ENCODE measurements at regions not wholly inside any gene's neighbourhood (a gene's known extent, or its start where the extent isn't known, plus 50 kb on each side); places are given as distances from the start of the nearest gene placed in this dataset.

- H3K4me3 ChIP-seq (ENCODE audit: low read depth, low read length): no peak overlapping the region
- WGBS (ENCODE audit: insufficient coverage): 4% methylated on average over 13 of the region's 17 CpGs
- H3K27me3 ChIP-seq (ENCODE audit: control insufficient read depth, insufficient read depth, low read length): no peaks in the 10 kb centered on the region
- H3K36me3 ChIP-seq (ENCODE audit: control insufficient read depth, insufficient read depth, low read length): no peaks in the 10 kb centered on the region
- H3K4me1 ChIP-seq (ENCODE audit: control insufficient read depth, insufficient read depth, low read length): peaks cover 7% of the 10 kb centered on the region
- no peak overlapping the region for H3K27ac ChIP-seq (ENCODE audit: low read depth, low read length)
- peak in 2 of 6 donors; percentile 51 to 74 for DNase-seq (ENCODE audit: low read depth in 4 of 6, low spot score in 6 of 6)
- H3K9me3 ChIP-seq (ENCODE audit: control insufficient read depth, insufficient read depth, low read length): no peaks in the 10 kb centered on the region
Measured at GRCh38 chr9:90433398-90433941, 209.2 kb downstream of the DIRAS2 start.

GRCh38 chr9:90441814-90442213 is 200.8 kb downstream of the DIRAS2 start:
- Histone ChIP-seq H3K27ac (ENCODE audit: low read depth, low read length) (no peak overlapping the region), H3K9me3 (ENCODE audit: control insufficient read depth, insufficient read depth, low read length) (no peaks in the 10 kb centered on the region), H3K36me3 (ENCODE audit: control insufficient read depth, insufficient read depth, low read length) (no peaks in the 10 kb centered on the region), H3K4me1 (ENCODE audit: control insufficient read depth, insufficient read depth, low read length) (no peaks in the 10 kb centered on the region), H3K27me3 (ENCODE audit: control insufficient read depth, insufficient read depth, low read length) (no peaks in the 10 kb centered on the region), H3K4me3 (ENCODE audit: low read depth, low read length) (no peak overlapping the region)
- WGBS (ENCODE audit: insufficient coverage): 76% methylated on average over 3 of the region's 4 CpGs
- DNase-seq (ENCODE audit: low read depth in 4 of 6, low spot score in 6 of 6): no peak

DNA sequence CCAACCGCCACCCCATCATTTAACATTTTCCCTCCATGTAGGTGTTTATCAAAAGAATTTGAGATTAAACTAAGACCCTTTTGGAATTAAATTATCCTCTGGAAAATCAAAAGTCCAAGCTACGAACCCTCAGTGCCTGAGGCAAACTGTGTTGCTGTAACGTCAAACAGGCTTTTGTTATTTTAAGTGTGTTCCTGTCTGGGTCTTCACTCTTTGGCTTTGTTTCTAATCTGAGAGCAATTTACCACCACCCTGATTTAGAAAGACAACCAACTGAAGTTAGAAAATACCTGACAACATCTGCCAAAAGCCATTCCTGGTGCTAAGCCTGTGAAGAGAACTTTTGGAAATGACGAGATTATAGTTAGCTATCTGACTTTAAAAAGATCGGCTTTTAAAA is 199.9 kb downstream of the DIRAS2 start:
- no peak for DNase-seq (ENCODE audit: low read depth in 4 of 6, low spot score in 6 of 6)
- no peaks in the 10 kb centered on the region for H3K4me1 ChIP-seq (ENCODE audit: control insufficient read depth, insufficient read depth, low read length)
- no peak overlapping the region for H3K27ac ChIP-seq (ENCODE audit: low read depth, low read length)
- no peaks in the 10 kb centered on the region for H3K36me3 ChIP-seq (ENCODE audit: control insufficient read depth, insufficient read depth, low read length)
- 80% methylated on average over 1 of the region's 5 CpGs for WGBS (ENCODE audit: insufficient coverage)
- no peak overlapping the region for H3K4me3 ChIP-seq (ENCODE audit: low read depth, low read length)
- no peaks in the 10 kb centered on the region for H3K9me3 ChIP-seq (ENCODE audit: control insufficient read depth, insufficient read depth, low read length)
- no peaks in the 10 kb centered on the region for H3K27me3 ChIP-seq (ENCODE audit: control insufficient read depth, insufficient read depth, low read length)

DNA sequence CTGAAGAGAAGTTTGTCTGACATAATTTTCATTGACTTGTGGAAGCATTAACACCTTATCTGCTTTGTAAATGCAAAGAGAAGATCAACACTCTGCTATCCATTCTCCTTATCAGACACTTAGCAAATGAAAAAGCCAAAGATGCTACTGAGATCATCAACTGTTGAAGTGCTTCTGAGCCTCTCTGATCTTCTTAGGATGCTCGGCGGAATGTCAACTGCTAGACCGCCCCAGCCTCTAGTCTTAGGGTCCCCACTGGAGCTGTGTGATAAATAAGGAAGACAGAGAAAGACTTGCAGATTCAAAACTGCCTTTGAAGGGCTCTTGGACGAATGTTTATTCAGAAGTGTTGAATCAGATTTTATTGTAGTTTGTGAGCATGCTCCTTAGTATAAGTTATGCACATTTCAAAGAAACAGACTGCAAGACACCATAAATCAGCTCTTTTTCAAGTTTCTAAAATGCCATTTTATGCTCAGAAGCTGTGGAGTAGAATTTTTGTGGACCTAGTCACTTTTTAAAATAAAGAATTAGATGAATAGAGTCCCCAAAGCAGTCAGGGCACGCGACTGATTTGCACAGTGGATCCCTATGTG is 197.9 kb downstream of the DIRAS2 start:
- no peaks in the 10 kb centered on the region for H3K27me3 ChIP-seq (ENCODE audit: control insufficient read depth, insufficient read depth, low read length)
- H3K27ac ChIP-seq (ENCODE audit: low read depth, low read length): no peak overlapping the region
- H3K9me3 ChIP-seq (ENCODE audit: control insufficient read depth, insufficient read depth, low read length): no peaks in the 10 kb centered on the region
- no peak for DNase-seq (ENCODE audit: low read depth in 4 of 6, low spot score in 6 of 6)
- H3K4me1 ChIP-seq (ENCODE audit: control insufficient read depth, insufficient read depth, low read length): no peaks in the 10 kb centered on the region
- H3K4me3 ChIP-seq (ENCODE audit: low read depth, low read length): no peak overlapping the region
- no peaks in the 10 kb centered on the region for H3K36me3 ChIP-seq (ENCODE audit: control insufficient read depth, insufficient read depth, low read length)
- WGBS (ENCODE audit: insufficient coverage): 90% methylated on average over 3 of the region's 6 CpGs

DNA sequence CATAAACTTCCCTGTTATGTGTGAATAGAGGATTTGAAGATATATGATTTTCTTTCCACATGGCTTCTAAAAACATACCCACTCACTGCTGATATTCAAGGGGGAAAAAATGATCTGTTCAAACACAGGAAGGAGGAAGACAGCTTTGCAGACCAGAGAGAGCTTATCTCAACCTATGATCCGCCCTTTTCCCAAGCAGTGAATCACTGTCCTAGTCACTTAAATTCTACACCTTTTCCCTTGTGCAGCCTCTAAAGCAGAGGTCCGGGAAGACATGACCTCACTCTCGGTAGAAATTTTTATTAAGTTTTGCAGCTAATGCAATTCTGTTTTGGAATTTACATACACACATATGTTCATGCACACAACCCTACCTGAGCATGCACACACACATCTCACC is 197.2 kb downstream of the DIRAS2 start:
- H3K36me3 ChIP-seq (ENCODE audit: control insufficient read depth, insufficient read depth, low read length): no peaks in the 10 kb centered on the region
- no peak overlapping the region for H3K4me3 ChIP-seq (ENCODE audit: low read depth, low read length)
- DNase-seq (ENCODE audit: low read depth in 4 of 6, low spot score in 6 of 6): no peak
- H3K27ac ChIP-seq (ENCODE audit: low read depth, low read length): no peak overlapping the region
- no peaks in the 10 kb centered on the region for H3K27me3 ChIP-seq (ENCODE audit: control insufficient read depth, insufficient read depth, low read length)
- H3K9me3 ChIP-seq (ENCODE audit: control insufficient read depth, insufficient read depth, low read length): no peaks in the 10 kb centered on the region
- no peaks in the 10 kb centered on the region for H3K4me1 ChIP-seq (ENCODE audit: control insufficient read depth, insufficient read depth, low read length)
- no CpG with 5 or more reads among the region's 3 CpGs for WGBS (ENCODE audit: insufficient coverage)

GRCh38 chr9:90446200-90446948 is 196.2 kb downstream of the DIRAS2 start:
- 71% methylated on average over 3 of the region's 7 CpGs for WGBS (ENCODE audit: insufficient coverage)
- no peak overlapping the region for H3K27ac ChIP-seq (ENCODE audit: low read depth, low read length)
- H3K36me3 ChIP-seq (ENCODE audit: control insufficient read depth, insufficient read depth, low read length): no peaks in the 10 kb centered on the region
- no peaks in the 10 kb centered on the region for H3K9me3 ChIP-seq (ENCODE audit: control insufficient read depth, insufficient read depth, low read length)
- H3K4me1 ChIP-seq (ENCODE audit: control insufficient read depth, insufficient read depth, low read length): no peaks in the 10 kb centered on the region
- no peaks in the 10 kb centered on the region for H3K27me3 ChIP-seq (ENCODE audit: control insufficient read depth, insufficient read depth, low read length)
- H3K4me3 ChIP-seq (ENCODE audit: low read depth, low read length): no peak overlapping the region
- peak in 1 of 6 donors; percentile 55 for DNase-seq (ENCODE audit: low read depth in 4 of 6, low spot score in 6 of 6)

GRCh38 chr9:90447773-90448172 is 194.9 kb downstream of the DIRAS2 start:
- no peak for DNase-seq (ENCODE audit: low read depth in 4 of 6, low spot score in 6 of 6)
- 100% methylated on average over 2 of the region's 4 CpGs for WGBS (ENCODE audit: insufficient coverage)
- H3K27me3 ChIP-seq (ENCODE audit: control insufficient read depth, insufficient read depth, low read length): no peaks in the 10 kb centered on the region
- no peaks in the 10 kb centered on the region for H3K4me1 ChIP-seq (ENCODE audit: control insufficient read depth, insufficient read depth, low read length)
- H3K4me3 ChIP-seq (ENCODE audit: low read depth, low read length): no peak overlapping the region
- no peaks in the 10 kb centered on the region for H3K9me3 ChIP-seq (ENCODE audit: control insufficient read depth, insufficient read depth, low read length)
- H3K36me3 ChIP-seq (ENCODE audit: control insufficient read depth, insufficient read depth, low read length): no peaks in the 10 kb centered on the region
- H3K27ac ChIP-seq (ENCODE audit: low read depth, low read length): no peak overlapping the region

DNA sequence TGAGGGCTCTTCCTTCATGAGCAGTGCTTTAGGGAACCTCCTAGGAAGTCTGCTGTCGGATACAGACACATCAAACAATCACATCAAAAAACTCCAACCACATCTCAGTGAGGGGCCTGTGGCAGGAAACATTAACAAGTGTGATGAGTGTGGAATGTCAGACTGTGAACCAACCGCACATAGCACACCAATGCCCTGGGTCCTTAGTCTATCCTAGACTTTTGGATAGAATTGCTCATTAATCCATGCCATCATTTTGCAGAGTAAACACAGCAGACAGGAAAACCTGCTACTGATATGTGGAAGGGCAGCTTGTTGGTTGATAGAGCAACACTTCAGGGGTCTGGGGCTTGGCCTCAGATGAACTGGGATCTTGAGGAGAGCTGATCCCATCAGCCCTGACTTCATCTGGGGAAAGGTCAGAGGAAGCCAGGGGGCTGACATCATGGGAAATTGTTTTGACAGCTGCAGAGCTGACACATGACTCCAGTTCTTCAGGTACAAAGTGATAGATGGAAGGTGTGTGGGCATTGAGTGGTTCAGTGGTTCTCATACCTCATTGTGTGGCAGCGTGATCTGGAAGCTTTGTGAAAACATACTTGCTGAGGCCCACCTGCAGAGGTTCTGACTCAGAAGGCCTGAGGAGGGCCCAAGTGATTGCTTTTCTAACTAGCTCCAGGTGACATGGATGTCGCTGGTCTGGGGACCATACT is 193.3 kb downstream of the DIRAS2 start:
- H3K9me3 ChIP-seq (ENCODE audit: control insufficient read depth, insufficient read depth, low read length): no peaks in the 10 kb centered on the region
- no peak for DNase-seq (ENCODE audit: low read depth in 4 of 6, low spot score in 6 of 6)
- H3K27ac ChIP-seq (ENCODE audit: low read depth, low read length): no peak overlapping the region
- WGBS (ENCODE audit: insufficient coverage): 47% methylated on average over 2 of the region's 4 CpGs
- H3K4me1 ChIP-seq (ENCODE audit: control insufficient read depth, insufficient read depth, low read length): no peaks in the 10 kb centered on the region
- no peak overlapping the region for H3K4me3 ChIP-seq (ENCODE audit: low read depth, low read length)
- no peaks in the 10 kb centered on the region for H3K36me3 ChIP-seq (ENCODE audit: control insufficient read depth, insufficient read depth, low read length)
- no peaks in the 10 kb centered on the region for H3K27me3 ChIP-seq (ENCODE audit: control insufficient read depth, insufficient read depth, low read length)

DNA sequence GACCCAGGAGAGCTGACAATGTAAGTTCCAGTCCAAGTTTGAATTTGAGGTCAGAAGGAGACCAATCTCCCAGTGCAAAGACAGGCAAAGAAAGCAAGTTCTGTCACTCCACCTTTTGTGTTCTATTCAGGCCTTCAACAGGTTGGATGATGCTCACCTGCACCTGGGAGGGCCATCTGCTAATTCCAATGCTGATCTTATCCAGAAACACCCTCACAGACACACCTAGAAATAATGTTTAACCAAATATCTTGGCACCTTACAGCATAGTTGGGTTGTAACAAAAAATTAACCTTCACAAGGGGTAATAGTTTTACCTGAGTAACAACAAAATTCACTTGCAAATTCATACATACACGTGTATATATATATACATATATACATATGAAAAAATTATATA is 190.8 kb downstream of the DIRAS2 start:
- no peak overlapping the region for H3K4me3 ChIP-seq (ENCODE audit: low read depth, low read length)
- no CpG with 5 or more reads among the region's 1 CpG for WGBS (ENCODE audit: insufficient coverage)
- no peaks in the 10 kb centered on the region for H3K27me3 ChIP-seq (ENCODE audit: control insufficient read depth, insufficient read depth, low read length)
- H3K27ac ChIP-seq (ENCODE audit: low read depth, low read length): no peak overlapping the region
- H3K9me3 ChIP-seq (ENCODE audit: control insufficient read depth, insufficient read depth, low read length): no peaks in the 10 kb centered on the region
- H3K4me1 ChIP-seq (ENCODE audit: control insufficient read depth, insufficient read depth, low read length): no peaks in the 10 kb centered on the region
- no peak for DNase-seq (ENCODE audit: low read depth in 4 of 6, low spot score in 6 of 6)
- H3K36me3 ChIP-seq (ENCODE audit: control insufficient read depth, insufficient read depth, low read length): no peaks in the 10 kb centered on the region
